Smooth muscle cell (in vitro differentiated cells): ENCODE measurements at regions not wholly inside any gene's neighbourhood (a gene's known extent, or its start where the extent isn't known, plus 50 kb on each side); places are given as distances from the start of the nearest gene placed in this dataset.

Source experiments
- DNase-seq: peaks from one replicate; lab custom pipeline; 2025; ENCODE audit not compliant: unreplicated experiment; lab: John Stamatoyannopoulos, UW
- H2AFZ ChIP-seq: fragments of 200-600 bp; sonication (generic); 2 replicates; pipeline ENCODE4 v1.6.0; 2016; ENCODE audit warnings: antibody characterized with exemption, low read depth, mild to moderate bottlenecking
- H3F3A ChIP-seq: fragments of 200-600 bp; sonication (generic); 2 replicates; pipeline ENCODE4 v1.6.0; 2017; ENCODE audit warnings: antibody characterized with exemption, low read depth
- H3K27ac ChIP-seq: fragments of 200-600 bp; sonication (generic); 2 replicates; pipeline ENCODE4 v1.5.1; 2016; ENCODE audit warnings: low read depth, mild to moderate bottlenecking
- H3K27me3 ChIP-seq: fragments of 200-600 bp; sonication (generic); 2 replicates; pipeline ENCODE4 v1.6.1; 2016; ENCODE audit warnings: low read depth, mild to moderate bottlenecking
- H3K36me3 ChIP-seq: fragments of 200-600 bp; sonication (generic); 2 replicates; pipeline ENCODE4 v1.5.1; 2016; ENCODE audit warnings: low read depth
- H3K4me1 ChIP-seq: fragments of 200-600 bp; sonication (generic); 2 replicates; pipeline ENCODE4 v1.5.1; 2016; ENCODE audit warnings: low read depth
- H3K4me2 ChIP-seq: fragments of 200-600 bp; sonication (generic); 2 replicates; pipeline ENCODE4 v1.6.0; 2016; ENCODE audit warnings: mild to moderate bottlenecking
- H3K4me3 ChIP-seq: fragments of 200-600 bp; sonication (generic); 2 replicates; pipeline ENCODE4 v1.5.1; 2016; ENCODE audit warnings: mild to moderate bottlenecking
- H3K79me2 ChIP-seq: fragments of 200-600 bp; sonication (generic); 2 replicates; pipeline ENCODE4 v1.6.0; 2016; ENCODE audit warnings: low read depth, mild to moderate bottlenecking
- H3K9ac ChIP-seq: fragments of 200-600 bp; sonication (generic); 2 replicates; pipeline ENCODE4 v1.6.0; 2016; ENCODE audit warnings: low read depth
- H3K9me3 ChIP-seq: fragments of 200-600 bp; sonication (generic); replicated peaks from 2 replicates; pipeline ENCODE4 v1.5.1; 2016; ENCODE audit warnings: low read depth
- H4K20me1 ChIP-seq: fragments of 200-600 bp; sonication (generic); 2 replicates; pipeline ENCODE4 v1.6.0; 2016; ENCODE audit warnings: low read depth
- WGBS: methylation state at CpG from one replicate; pipeline ENCODE4 v1.1.7; 2016; ENCODE audit warnings: low lambda C conversion rate; 5-methylcytosine and 5-hydroxymethylcytosine counted together
- TF ChIP-seq, protein P1 (sequence below): fragments of 200-600 bp; sonication (generic); IDR thresholded peaks from 2 replicates; pipeline ENCODE4 v1.5.1; 2017; ENCODE audit warnings: borderline replicate concordance, mild to moderate bottlenecking, antibody characterized with exemption; ENCODE audit not compliant: insufficient read depth, poor library complexity, severe bottlenecking

GRCh38 chr1:200338451-200338850, 71.4 kb downstream of the ZNF281 start:
- TF ChIP-seq, protein P1, sequence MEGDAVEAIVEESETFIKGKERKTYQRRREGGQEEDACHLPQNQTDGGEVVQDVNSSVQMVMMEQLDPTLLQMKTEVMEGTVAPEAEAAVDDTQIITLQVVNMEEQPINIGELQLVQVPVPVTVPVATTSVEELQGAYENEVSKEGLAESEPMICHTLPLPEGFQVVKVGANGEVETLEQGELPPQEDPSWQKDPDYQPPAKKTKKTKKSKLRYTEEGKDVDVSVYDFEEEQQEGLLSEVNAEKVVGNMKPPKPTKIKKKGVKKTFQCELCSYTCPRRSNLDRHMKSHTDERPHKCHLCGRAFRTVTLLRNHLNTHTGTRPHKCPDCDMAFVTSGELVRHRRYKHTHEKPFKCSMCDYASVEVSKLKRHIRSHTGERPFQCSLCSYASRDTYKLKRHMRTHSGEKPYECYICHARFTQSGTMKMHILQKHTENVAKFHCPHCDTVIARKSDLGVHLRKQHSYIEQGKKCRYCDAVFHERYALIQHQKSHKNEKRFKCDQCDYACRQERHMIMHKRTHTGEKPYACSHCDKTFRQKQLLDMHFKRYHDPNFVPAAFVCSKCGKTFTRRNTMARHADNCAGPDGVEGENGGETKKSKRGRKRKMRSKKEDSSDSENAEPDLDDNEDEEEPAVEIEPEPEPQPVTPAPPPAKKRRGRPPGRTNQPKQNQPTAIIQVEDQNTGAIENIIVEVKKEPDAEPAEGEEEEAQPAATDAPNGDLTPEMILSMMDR: no peak
- Histone ChIP-seq H3K4me1 (peaks cover 16% of the 10 kb centered on the region), H3K27me3 (no peaks in the 10 kb centered on the region), H3K4me2 (no peak overlapping the region), H3K9ac (no peak overlapping the region), H3F3A (peaks cover 17% of the 10 kb centered on the region), H4K20me1 (no peaks in the 10 kb centered on the region), H2AFZ (no peak overlapping the region), H3K4me3 (no peak overlapping the region), H3K27ac (no peak overlapping the region), H3K36me3 (no peaks in the 10 kb centered on the region), H3K9me3 (no peaks in the 10 kb centered on the region), H3K79me2 (no peaks in the 10 kb centered on the region)
- no peak for DNase-seq
- WGBS: 71% methylated on average over 2 of the region's 2 CpGs

DNA sequence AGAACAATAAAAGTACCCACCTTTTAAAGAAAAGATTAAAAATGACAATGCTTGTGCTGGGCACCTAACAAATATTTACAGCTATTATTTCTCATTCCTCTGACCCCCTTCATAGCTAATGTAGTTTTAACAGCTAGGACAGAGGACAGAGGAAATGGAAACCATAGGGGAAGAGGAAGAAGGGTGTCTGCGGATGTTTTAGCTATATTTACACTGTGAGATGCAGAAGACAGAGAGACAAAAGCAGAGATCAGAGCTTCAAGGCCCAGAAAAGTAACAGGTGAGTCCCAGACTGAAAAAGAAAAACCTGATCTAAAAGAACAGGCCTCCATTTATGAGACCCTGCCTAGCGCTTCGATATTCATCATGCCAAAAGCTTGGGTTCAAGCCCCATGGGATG, 72.0 kb downstream of the ZNF281 start:
- Histone ChIP-seq H3K4me2 (no peak overlapping the region), H4K20me1 (no peaks in the 10 kb centered on the region), H2AFZ (no peak overlapping the region), H3K27me3 (no peaks in the 10 kb centered on the region), H3K9me3 (no peaks in the 10 kb centered on the region), H3K79me2 (no peaks in the 10 kb centered on the region), H3K4me1 (peaks cover 10% of the 10 kb centered on the region), H3K9ac (no peak overlapping the region), H3K4me3 (no peak overlapping the region), H3F3A (peaks cover 14% of the 10 kb centered on the region), H3K36me3 (no peaks in the 10 kb centered on the region), H3K27ac (no peak overlapping the region)
- TF ChIP-seq, protein P1: no peak
- DNase-seq: no peak
- 92% methylated on average over 3 of the region's 3 CpGs for WGBS

DNA sequence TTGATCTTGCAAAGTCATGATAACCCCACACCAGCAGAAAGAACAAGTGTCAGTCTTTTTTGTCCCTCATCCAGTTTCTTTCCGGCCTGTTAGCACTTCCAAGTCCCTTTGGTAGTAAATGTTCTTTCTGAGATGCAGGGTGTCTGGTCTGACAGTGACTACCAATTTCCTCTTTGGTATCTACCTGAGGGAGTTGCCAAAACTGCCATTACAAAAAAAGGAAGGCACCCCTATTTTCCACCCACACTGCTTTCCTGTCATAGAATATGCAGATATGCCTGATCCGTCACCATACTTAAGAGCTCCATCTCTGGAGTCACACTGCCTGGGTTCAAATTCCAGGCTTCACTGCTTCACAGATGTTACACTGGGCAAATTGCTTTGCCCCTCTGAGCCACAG, 72.4 kb downstream of the ZNF281 start:
- H3K4me3 ChIP-seq: no peak overlapping the region
- no peaks in the 10 kb centered on the region for H3K27me3 ChIP-seq
- no peaks in the 10 kb centered on the region for H3K36me3 ChIP-seq
- H3K79me2 ChIP-seq: no peaks in the 10 kb centered on the region
- TF ChIP-seq, protein P1: no peak
- H3K9ac ChIP-seq: no peak overlapping the region
- peak overlapping the region; percentile 71 for H3K27ac ChIP-seq
- DNase-seq: no peak
- H3K4me1 ChIP-seq: peaks cover 10% of the 10 kb centered on the region
- H3F3A ChIP-seq: peaks cover 10% of the 10 kb centered on the region
- H3K9me3 ChIP-seq: no peaks in the 10 kb centered on the region
- no peaks in the 10 kb centered on the region for H4K20me1 ChIP-seq
- 95% methylated on average over 2 of the region's 2 CpGs for WGBS
- peak overlapping the region; percentile 36 for H3K4me2 ChIP-seq
- no peak overlapping the region for H2AFZ ChIP-seq

- H3K4me1 ChIP-seq: peaks cover 10% of the 10 kb centered on the region
- no peaks in the 10 kb centered on the region for H3K9me3 ChIP-seq
- H3F3A ChIP-seq: peaks cover 9% of the 10 kb centered on the region
- H2AFZ ChIP-seq: no peak overlapping the region
- no peaks in the 10 kb centered on the region for H3K79me2 ChIP-seq
- H3K4me2 ChIP-seq: peak overlapping the region; percentile 36
- H3K36me3 ChIP-seq: no peaks in the 10 kb centered on the region
- TF ChIP-seq, protein P1: no peak
- H3K9ac ChIP-seq: peak overlapping the region; percentile 8
- H4K20me1 ChIP-seq: no peaks in the 10 kb centered on the region
- WGBS: 40% methylated on average over 4 of the region's 4 CpGs
- no peaks in the 10 kb centered on the region for H3K27me3 ChIP-seq
- no peak overlapping the region for H3K4me3 ChIP-seq
- peak overlapping the region; percentile 71 for H3K27ac ChIP-seq
- DNase-seq: no peak
These were observed 72.9 kb downstream of the ZNF281 start for GRCh38 chr1:200336901-200337391.
